WTC11 (cell line): ENCODE measurements at regions not wholly inside any gene's neighbourhood (a gene's known extent, or its start where the extent isn't known, plus 50 kb on each side); places are given as distances from the start of the nearest gene placed in this dataset.

Experiments used
- ATAC-seq: fragments of 200-7000 bp; cut with Tn5 transposase; 2 replicates; pipeline ENCODE4 v1.10.0; 2021; ENCODE audit warnings: mild to moderate bottlenecking, moderate library complexity
- CTCF ChIA-PET: fragments of 300-600 bp; sonication (Branson Sonifier 250); formaldehyde crosslinking; loops from one replicate; lab custom pipeline; 2021; ENCODE audit warnings: antibody characterized with exemption; lab: Charles Lee
- POLR2A ChIA-PET: fragments of 350-600 bp; sonication (Branson Sonifier 250); formaldehyde crosslinking; loops from one replicate; lab custom pipeline; 2021; ENCODE audit warnings: antibody characterized with exemption; lab: Charles Lee
- DNase-seq: peaks from one replicate; pipeline ENCODE4 v3.0.0; 2021; ENCODE audit warnings: low spot score
- H3K27ac Mint-ChIP-seq: 2 replicates; pipeline ENCODE4 v1.8.0; 2021; ENCODE audit warnings: mixed read lengths
- H3K27me3 Mint-ChIP-seq: 2 replicates; pipeline ENCODE4 v1.8.0; 2021; ENCODE audit warnings: low read depth, mild to moderate bottlenecking, moderate library complexity, mixed read lengths
- H3K36me3 Mint-ChIP-seq: 2 replicates; pipeline ENCODE4 v1.8.0; 2021; ENCODE audit warnings: mixed read lengths
- H3K4me1 Mint-ChIP-seq: 2 replicates; pipeline ENCODE4 v1.8.0; 2022; ENCODE audit warnings: mixed read lengths
- H3K4me3 Mint-ChIP-seq: 2 replicates; pipeline ENCODE4 v1.8.0; 2021; ENCODE audit warnings: mild to moderate bottlenecking, moderate library complexity, mixed read lengths
- H3K9me3 Mint-ChIP-seq: 2 replicates; pipeline ENCODE4 v1.8.0; 2021; ENCODE audit warnings: mixed read lengths
- ATF1 ChIP-seq: sonication (generic); formaldehyde crosslinking; IDR thresholded peaks from 2 replicates; pipeline ENCODE4 v1.8.1; 2023; ENCODE audit warnings: mild to moderate bottlenecking, moderate library complexity, missing genetic modification reagents
- E2F5 ChIP-seq: sonication (generic); formaldehyde crosslinking; IDR thresholded peaks from 2 replicates; pipeline ENCODE4 v1.8.1; 2022; ENCODE audit warnings: mild to moderate bottlenecking, moderate library complexity, missing genetic modification reagents
- ESRRA ChIP-seq: sonication (generic); formaldehyde crosslinking; IDR thresholded peaks from 2 replicates; pipeline ENCODE4 v1.8.1; 2022; ENCODE audit warnings: mild to moderate bottlenecking, missing genetic modification reagents, borderline replicate concordance
- FOXP4 ChIP-seq: sonication (generic); formaldehyde crosslinking; IDR thresholded peaks from 2 replicates; pipeline ENCODE4 v1.8.0; 2022; ENCODE audit warnings: mild to moderate bottlenecking, missing genetic modification reagents
- HMGA2 ChIP-seq: fragments of 250-450 bp; sonication (Bioruptor Pico); IDR thresholded peaks from 2 replicates; pipeline ENCODE4 v1.4.0; 2021; ENCODE audit warnings: mild to moderate bottlenecking, moderate library complexity
- IRF1 ChIP-seq: sonication (generic); formaldehyde crosslinking; IDR thresholded peaks from 2 replicates; pipeline ENCODE4 v1.8.0; 2023; ENCODE audit warnings: missing genetic modification reagents
- IRF2 ChIP-seq: sonication (generic); formaldehyde crosslinking; IDR thresholded peaks from 2 replicates; pipeline ENCODE4 v1.8.0; 2022; ENCODE audit warnings: low read depth, missing genetic modification reagents, borderline replicate concordance
- JAZF1 ChIP-seq: fragments of 250-450 bp; sonication (Bioruptor Pico); IDR thresholded peaks from 2 replicates; pipeline ENCODE4 v1.9.0; 2021; ENCODE audit warnings: moderate library complexity, mild to moderate bottlenecking, inconsistent platforms
- PRDM15 ChIP-seq: sonication (generic); formaldehyde crosslinking; IDR thresholded peaks from 2 replicates; pipeline ENCODE4 v1.8.0; 2022; ENCODE audit warnings: missing genetic modification reagents
- PRRX2 ChIP-seq: fragments of 250-450 bp; sonication (Bioruptor Pico); IDR thresholded peaks from 2 replicates; pipeline ENCODE4 v1.8.0; 2021; ENCODE audit warnings: mild to moderate bottlenecking
- SP1 ChIP-seq: sonication (generic); formaldehyde crosslinking; conservative IDR thresholded peaks from 2 replicates; pipeline ENCODE4 v1.8.1; 2022; ENCODE audit warnings: missing genetic modification reagents
- TCF7 ChIP-seq: sonication (generic); formaldehyde crosslinking; IDR thresholded peaks from 2 replicates; pipeline ENCODE4 v1.8.0; 2022; ENCODE audit warnings: mild to moderate bottlenecking, low read depth, missing genetic modification reagents, moderate library complexity
- TEAD1 ChIP-seq: sonication (generic); formaldehyde crosslinking; IDR thresholded peaks from 2 replicates; pipeline ENCODE4 v1.8.0; 2022; ENCODE audit warnings: mild to moderate bottlenecking, missing genetic modification reagents
- ZNF263 ChIP-seq: sonication (generic); formaldehyde crosslinking; IDR thresholded peaks from 2 replicates; pipeline ENCODE4 v1.8.1; 2022; ENCODE audit warnings: low read depth, mild to moderate bottlenecking, moderate library complexity, missing genetic modification reagents
- ZNF416 ChIP-seq: fragments of 250-450 bp; sonication (Bioruptor Pico); IDR thresholded peaks from 2 replicates; pipeline ENCODE4 v1.9.0; 2021; ENCODE audit warnings: mild to moderate bottlenecking, inconsistent platforms
- ZNF532 ChIP-seq: fragments of 250-450 bp; sonication (Bioruptor Pico); IDR thresholded peaks from 2 replicates; pipeline ENCODE4 v1.9.0; 2021; ENCODE audit warnings: mild to moderate bottlenecking, borderline replicate concordance
- ZNF671 ChIP-seq: fragments of 250-450 bp; sonication (Bioruptor Pico); IDR thresholded peaks from 2 replicates; pipeline ENCODE4 v1.8.0; 2021; ENCODE audit warnings: mild to moderate bottlenecking

- TF ChIP-seq IRF1, result no peak
- TF ChIP-seq ZNF416 (CRISPR knock-in tag), result no peak
- no peak for TF ChIP-seq ZNF263 (CRISPR knock-in tag)
- TF ChIP-seq FOXP4 (CRISPR knock-in tag), result no peak
- TF ChIP-seq PRDM15 (CRISPR knock-in tag), result no peak
- no peak for TF ChIP-seq ZNF532 (CRISPR knock-in tag)
- TF ChIP-seq ATF1 (CRISPR knock-in tag), result no peak
- no peak for TF ChIP-seq E2F5 (CRISPR knock-in tag)
Measured at GRCh38 chr10:47095848-47096612, 184.8 kb downstream of the PTPN20 start (continued).

- DNase-seq, result no peak
- TF ChIP-seq IRF2 (CRISPR knock-in tag) (no peak), ESRRA (CRISPR knock-in tag) (no peak), JAZF1 (CRISPR knock-in tag) (no peak), PRRX2 (CRISPR knock-in tag) (no peak), HMGA2 (CRISPR knock-in tag) (no peak), ZNF671 (CRISPR knock-in tag) (no peak), TEAD1 (CRISPR knock-in tag) (no peak), SP1 (CRISPR knock-in tag) (no peak), TCF7 (no peak)
- H3K4me3 Mint-ChIP-seq, result no peak overlapping the region
- POLR2A ChIA-PET, result no interaction called here
- H3K4me1 Mint-ChIP-seq, result no peaks in the 10 kb centered on the region
- H3K36me3 Mint-ChIP-seq, result peaks cover 4% of the 10 kb centered on the region; the same call in 1 of the 2 replicates
- H3K27me3 Mint-ChIP-seq, result peaks cover 7% of the 10 kb centered on the region
- no peak for ATAC-seq
- CTCF ChIA-PET, result no interaction called here
- no peak overlapping the region for H3K27ac Mint-ChIP-seq
- peaks cover 43% of the 10 kb centered on the region for H3K9me3 Mint-ChIP-seq
Measured at GRCh38 chr10:47098238-47098637, 187.0 kb downstream of the PTPN20 start.
